NCI-H1436 treated with DMSO at 0.1 percent for 48 hours (cell line): ENCODE measurements at regions not wholly inside any gene's neighbourhood (a gene's known extent, or its start where the extent isn't known, plus 50 kb on each side); places are given as distances from the start of the nearest gene placed in this dataset.

Source experiments
- DNase-seq: peaks from one replicate; lab custom pipeline; 2025; lab: John Stamatoyannopoulos, UW

GRCh38 chr5:124692950-124693349, 53.5 kb downstream of the ZNF608 start:
- DNase-seq: no peak

- DNase-seq: no peak
Measured at GRCh38 chr5:124692324-124692723, 54.1 kb downstream of the ZNF608 start.

GRCh38 chr5:124689653-124690052, 56.8 kb downstream of the ZNF608 start:
- no peak for DNase-seq

- DNase-seq: no peak
Measured at GRCh38 chr5:124686239-124687004, 60.0 kb downstream of the ZNF608 start.

- DNase-seq: no peak
Measured at GRCh38 chr5:124685404-124685930, 61.0 kb downstream of the ZNF608 start.

- no peak for DNase-seq
Measured at GRCh38 chr5:124683917-124684555, 62.4 kb downstream of the ZNF608 start.

GRCh38 chr5:124679578-124680199, 66.8 kb downstream of the ZNF608 start:
- no peak for DNase-seq

GRCh38 chr5:124678922-124679519, 67.4 kb downstream of the ZNF608 start:
- no peak for DNase-seq

GRCh38 chr5:124678468-124678867, 68.0 kb downstream of the ZNF608 start:
- DNase-seq: no peak

- DNase-seq: no peak
Measured at GRCh38 chr5:124677374-124678351, 68.8 kb downstream of the ZNF608 start.

- DNase-seq: no peak
Measured at GRCh38 chr5:124675931-124676846, 70.2 kb downstream of the ZNF608 start.

- DNase-seq: no peak
Measured at GRCh38 chr5:124671193-124671592, 75.2 kb downstream of the ZNF608 start.

- DNase-seq: no peak
Measured at GRCh38 chr5:124670722-124671184, 75.7 kb downstream of the ZNF608 start.

GRCh38 chr5:124669956-124670721, 76.3 kb downstream of the ZNF608 start:
- no peak for DNase-seq

GRCh38 chr5:124669300-124669648, 77.2 kb downstream of the ZNF608 start:
- DNase-seq: no peak

- no peak for DNase-seq
Measured at GRCh38 chr5:124668353-124669299, 77.8 kb downstream of the ZNF608 start.

GRCh38 chr5:124665625-124666024, 80.8 kb downstream of the ZNF608 start:
- DNase-seq: no peak

GRCh38 chr5:124665035-124665434, 81.4 kb downstream of the ZNF608 start:
- DNase-seq: no peak
